ENCODE measurements at regions not wholly inside any gene's neighbourhood (a gene's known extent, or its start where the extent isn't known, plus 50 kb on each side); places are given as distances from the start of the nearest gene placed in this dataset.

DNA sequence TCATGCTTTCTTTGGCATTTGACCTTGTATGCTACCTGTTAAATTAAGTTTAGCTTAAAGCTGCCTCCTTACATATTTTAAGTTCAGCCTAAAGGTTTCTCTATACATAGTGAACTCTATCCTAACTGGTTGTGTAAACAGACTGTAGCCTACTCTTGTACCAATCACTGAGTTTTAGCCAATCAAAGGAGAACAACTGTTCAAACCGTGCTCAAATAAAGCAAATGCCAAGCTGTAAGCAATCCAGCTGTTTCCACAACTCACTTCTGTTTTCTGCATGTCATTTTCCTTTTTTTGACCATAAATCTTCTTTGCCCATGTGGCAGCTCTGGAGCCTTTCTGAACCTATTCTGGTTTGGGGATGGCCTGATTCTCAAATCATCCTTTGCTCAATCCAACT lies 1603.8 kb upstream of the ACVR2A start:
- Histone ChIP-seq H2AFZ (ENCODE audit: low read length, unreplicated experiment) (no peak overlapping the region), H3K4me3 (ENCODE audit: low read depth, low read length) (no peak overlapping the region), H3K79me2 (ENCODE audit: control insufficient read depth, insufficient read depth, low read length, unreplicated experiment) (no peaks in the 10 kb centered on the region), H3K27ac (ENCODE audit: low read depth, low read length) (no peak overlapping the region), H3K4me1 (ENCODE audit: control insufficient read depth, insufficient read depth, low read length, unreplicated experiment) (peaks cover 29% of the 10 kb centered on the region), H3K27me3 (ENCODE audit: insufficient read depth, low read length) (no peaks in the 10 kb centered on the region), H3K36me3 (ENCODE audit: insufficient read depth, low read length) (no peaks in the 10 kb centered on the region)

DNA sequence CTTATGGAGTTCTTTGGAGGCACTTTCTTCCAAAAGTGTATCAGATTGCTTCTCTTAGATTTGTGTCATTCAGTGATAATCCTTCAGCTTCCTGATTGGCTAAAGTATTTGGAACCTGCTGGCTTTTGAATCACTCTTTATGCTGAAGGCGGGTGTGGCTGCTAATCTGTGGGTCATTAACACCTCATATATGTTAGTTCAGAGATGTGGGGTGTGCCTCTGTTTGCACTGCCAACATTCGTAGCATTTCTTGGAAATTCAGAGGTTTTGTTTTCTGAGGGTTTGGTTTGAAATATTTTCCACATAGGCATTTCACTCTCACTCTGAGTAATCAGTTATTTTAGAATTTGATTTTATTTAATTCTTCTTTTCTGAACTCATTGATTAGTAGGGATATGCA lies 1604.4 kb upstream of the ACVR2A start:
- no peak overlapping the region for H3K4me3 ChIP-seq (ENCODE audit: low read depth, low read length)
- H3K27me3 ChIP-seq (ENCODE audit: insufficient read depth, low read length): no peaks in the 10 kb centered on the region
- no peaks in the 10 kb centered on the region for H3K36me3 ChIP-seq (ENCODE audit: insufficient read depth, low read length)
- H2AFZ ChIP-seq (ENCODE audit: low read length, unreplicated experiment): no peak overlapping the region
- no peaks in the 10 kb centered on the region for H3K79me2 ChIP-seq (ENCODE audit: control insufficient read depth, insufficient read depth, low read length, unreplicated experiment)
- H3K4me1 ChIP-seq (ENCODE audit: control insufficient read depth, insufficient read depth, low read length, unreplicated experiment): peaks cover 25% of the 10 kb centered on the region
- peak overlapping the region; percentile 90 for H3K27ac ChIP-seq (ENCODE audit: low read depth, low read length)

DNA sequence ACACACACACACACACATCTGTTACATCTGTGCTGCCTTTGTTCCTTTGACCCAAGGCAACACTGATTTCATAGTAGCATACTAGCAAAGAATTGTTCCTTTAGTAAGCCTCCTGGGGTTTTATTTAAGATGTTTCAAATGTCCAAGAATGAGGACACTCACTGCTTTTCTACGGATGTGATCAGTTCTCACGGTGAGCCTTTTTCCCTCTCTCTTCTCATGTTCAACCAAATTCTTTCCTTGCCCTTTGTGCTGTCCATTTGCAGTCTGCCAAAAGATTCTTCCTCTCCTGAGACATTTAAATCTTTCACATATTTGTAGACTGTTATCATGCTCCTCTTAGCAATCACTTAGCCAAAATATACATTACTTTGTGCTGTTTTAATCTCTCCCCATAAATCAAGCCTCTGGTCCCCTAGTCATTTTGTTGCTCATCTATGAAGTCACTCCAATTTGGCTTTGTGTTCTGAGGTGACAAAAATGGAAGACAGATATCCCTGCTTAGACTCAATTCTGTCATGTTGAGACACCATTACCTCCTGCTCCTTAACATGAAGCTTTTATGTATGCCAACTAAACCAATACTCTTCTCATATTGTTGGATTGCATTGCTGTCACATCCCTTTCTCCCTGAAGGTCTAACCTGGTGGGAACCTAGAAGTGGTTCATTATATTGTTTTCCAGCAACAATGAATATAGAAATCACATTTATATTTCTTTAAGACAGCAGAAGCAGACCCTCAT lies 1605.3 kb upstream of the ACVR2A start:
- Histone ChIP-seq H2AFZ (ENCODE audit: low read length, unreplicated experiment) (peak overlapping the region; percentile 15), H3K36me3 (ENCODE audit: insufficient read depth, low read length) (no peaks in the 10 kb centered on the region), H3K27me3 (ENCODE audit: insufficient read depth, low read length) (no peaks in the 10 kb centered on the region), H3K4me1 (ENCODE audit: control insufficient read depth, insufficient read depth, low read length, unreplicated experiment) (peaks cover 25% of the 10 kb centered on the region), H3K27ac (ENCODE audit: low read depth, low read length) (peak overlapping the region; percentile 90), H3K79me2 (ENCODE audit: control insufficient read depth, insufficient read depth, low read length, unreplicated experiment) (no peaks in the 10 kb centered on the region), H3K4me3 (ENCODE audit: low read depth, low read length) (peak overlapping the region; percentile 30; the same call in 1 of the 2 replicates)

DNA sequence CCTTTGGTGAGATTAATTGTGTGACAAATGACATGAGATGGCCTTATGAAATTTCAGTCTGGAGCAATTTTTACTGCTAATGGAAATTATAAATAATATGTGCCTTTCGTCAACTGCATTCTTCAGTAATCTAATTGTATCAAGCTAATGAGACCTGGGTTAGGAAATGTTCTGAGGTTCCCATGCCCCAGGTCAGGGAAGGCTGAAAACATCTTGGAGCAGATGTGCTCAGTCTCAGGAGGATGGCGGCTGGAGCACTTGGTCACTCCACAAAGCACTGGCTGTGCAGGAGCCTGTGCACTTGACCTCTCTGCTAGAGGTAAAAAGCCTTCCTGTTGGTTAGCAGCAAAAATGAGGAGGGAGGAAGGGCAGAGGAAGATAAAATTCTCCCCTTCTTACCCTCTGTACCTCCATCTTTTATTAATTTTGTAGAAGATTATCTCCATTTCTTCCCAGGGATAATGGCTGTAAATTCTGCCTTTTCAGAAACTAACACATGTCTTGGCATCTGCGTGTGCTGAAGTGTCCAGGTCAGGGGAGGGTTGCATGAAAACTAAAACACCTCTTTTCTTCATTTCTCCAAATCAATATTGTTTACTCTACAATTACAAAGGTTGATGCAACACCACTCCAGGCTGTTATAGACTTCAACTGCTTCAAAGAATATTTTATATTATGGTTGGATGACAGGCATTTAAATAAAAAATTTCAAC lies 1606.4 kb upstream of the ACVR2A start:
- Histone ChIP-seq H3K36me3 (ENCODE audit: insufficient read depth, low read length) (no peaks in the 10 kb centered on the region), H3K4me3 (ENCODE audit: low read depth, low read length) (no peak overlapping the region), H3K79me2 (ENCODE audit: control insufficient read depth, insufficient read depth, low read length, unreplicated experiment) (no peaks in the 10 kb centered on the region), H3K27ac (ENCODE audit: low read depth, low read length) (peak overlapping the region; percentile 90), H3K27me3 (ENCODE audit: insufficient read depth, low read length) (no peaks in the 10 kb centered on the region), H3K4me1 (ENCODE audit: control insufficient read depth, insufficient read depth, low read length, unreplicated experiment) (peaks cover 25% of the 10 kb centered on the region), H2AFZ (ENCODE audit: low read length, unreplicated experiment) (no peak overlapping the region)

DNA sequence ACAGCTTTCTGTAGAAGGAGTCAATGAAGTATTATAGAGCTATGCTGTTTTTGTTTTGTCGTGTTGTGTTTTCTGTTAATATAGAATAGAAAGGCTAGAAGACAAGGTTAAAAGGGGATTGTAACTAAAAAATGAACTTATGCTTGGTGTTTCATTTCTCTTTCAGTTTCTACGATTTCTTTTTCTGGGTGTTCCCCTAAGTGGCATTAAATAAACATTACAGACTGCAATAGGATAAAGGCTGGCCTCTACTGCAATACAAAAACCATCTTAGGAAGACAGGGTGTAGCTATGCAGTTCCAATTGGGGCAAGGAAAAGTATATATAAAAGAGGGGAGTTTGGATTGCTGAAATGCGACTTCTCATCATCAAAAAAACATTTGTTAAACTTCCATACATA lies 1609.7 kb upstream of the ACVR2A start:
- no peak overlapping the region for H3K27ac ChIP-seq (ENCODE audit: low read depth, low read length)

DNA sequence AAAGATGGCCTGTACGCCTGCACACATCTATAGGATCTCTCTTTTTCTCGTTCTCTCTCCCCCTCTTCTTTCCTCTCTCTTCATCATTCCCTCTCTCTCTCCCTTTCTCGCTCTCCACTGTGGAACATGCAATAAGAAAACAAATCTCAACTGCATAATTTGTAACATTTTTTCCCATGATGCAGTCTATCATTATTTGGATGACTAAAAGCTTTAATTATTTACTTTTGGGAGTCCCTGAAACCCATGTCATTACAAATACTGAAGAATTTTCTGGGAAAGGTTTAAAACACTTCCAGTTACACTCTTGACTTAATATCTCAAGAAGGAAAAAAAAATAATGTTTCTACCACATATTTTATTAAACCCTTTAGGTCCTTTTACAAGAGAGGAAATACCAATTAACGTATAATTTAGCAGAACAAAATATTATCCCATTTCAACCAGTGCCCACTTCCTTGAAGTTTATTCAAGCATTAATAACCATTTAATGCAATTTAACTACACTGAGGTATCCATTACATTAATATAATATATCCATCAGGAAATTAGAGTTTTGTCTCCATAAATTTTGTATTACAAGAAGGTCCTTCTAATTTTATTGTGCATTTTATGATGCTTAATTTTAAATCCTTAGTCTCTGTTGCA lies 1615.2 kb upstream of the ACVR2A start:
- H3K27ac ChIP-seq (ENCODE audit: low read depth, low read length): no peak overlapping the region
- no peaks in the 10 kb centered on the region for H3K27me3 ChIP-seq (ENCODE audit: insufficient read depth, low read length)
- H3K4me3 ChIP-seq (ENCODE audit: low read depth, low read length): no peak overlapping the region
- no peaks in the 10 kb centered on the region for H3K4me1 ChIP-seq (ENCODE audit: control insufficient read depth, insufficient read depth, low read length, unreplicated experiment)
- no peaks in the 10 kb centered on the region for H3K79me2 ChIP-seq (ENCODE audit: control insufficient read depth, insufficient read depth, low read length, unreplicated experiment)
- H3K36me3 ChIP-seq (ENCODE audit: insufficient read depth, low read length): no peaks in the 10 kb centered on the region
- H2AFZ ChIP-seq (ENCODE audit: low read length, unreplicated experiment): no peak overlapping the region

More for the DNA sequence above, 1609.7 kb upstream of the ACVR2A start:
- Histone ChIP-seq H3K79me2 (ENCODE audit: control insufficient read depth, insufficient read depth, low read length, unreplicated experiment) (no peaks in the 10 kb centered on the region), H2AFZ (ENCODE audit: low read length, unreplicated experiment) (no peak overlapping the region), H3K27me3 (ENCODE audit: insufficient read depth, low read length) (no peaks in the 10 kb centered on the region), H3K36me3 (ENCODE audit: insufficient read depth, low read length) (no peaks in the 10 kb centered on the region), H3K4me1 (ENCODE audit: control insufficient read depth, insufficient read depth, low read length, unreplicated experiment) (peaks cover 21% of the 10 kb centered on the region), H3K4me3 (ENCODE audit: low read depth, low read length) (no peak overlapping the region)

DNA sequence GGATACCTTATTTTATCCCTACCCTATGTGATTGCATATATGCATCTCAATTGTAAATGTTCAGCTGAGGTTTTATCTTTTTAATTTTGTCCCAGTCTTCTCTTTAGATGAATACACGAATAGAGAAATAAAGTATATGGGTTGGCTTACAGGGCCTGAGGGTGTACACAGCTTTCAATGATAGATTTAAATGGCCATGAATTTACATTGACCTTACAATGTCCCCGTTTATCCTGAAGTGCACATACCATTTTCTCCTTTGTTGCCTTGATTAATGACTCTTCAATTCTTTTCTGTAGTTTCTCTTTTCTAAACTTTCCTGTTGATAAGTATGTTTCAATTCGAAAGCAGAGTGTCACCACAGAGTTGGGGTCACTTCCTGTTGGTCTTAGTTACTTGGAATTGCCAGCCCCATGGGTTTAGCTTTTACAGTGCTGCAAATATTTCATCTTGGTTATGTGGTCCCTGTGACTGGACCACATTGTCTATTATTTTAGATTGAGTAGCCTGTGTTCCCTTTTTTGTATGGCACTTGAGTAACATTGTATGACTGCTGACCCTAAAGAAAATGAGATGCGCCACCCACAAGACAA lies 1616.3 kb upstream of the ACVR2A start:
- H3K27me3 ChIP-seq (ENCODE audit: insufficient read depth, low read length): no peaks in the 10 kb centered on the region
- no peak overlapping the region for H3K4me3 ChIP-seq (ENCODE audit: low read depth, low read length)
- no peak overlapping the region for H3K27ac ChIP-seq (ENCODE audit: low read depth, low read length)
- no peaks in the 10 kb centered on the region for H3K79me2 ChIP-seq (ENCODE audit: control insufficient read depth, insufficient read depth, low read length, unreplicated experiment)
- H3K36me3 ChIP-seq (ENCODE audit: insufficient read depth, low read length): no peaks in the 10 kb centered on the region
- no peaks in the 10 kb centered on the region for H3K4me1 ChIP-seq (ENCODE audit: control insufficient read depth, insufficient read depth, low read length, unreplicated experiment)
- H2AFZ ChIP-seq (ENCODE audit: low read length, unreplicated experiment): no peak overlapping the region

DNA sequence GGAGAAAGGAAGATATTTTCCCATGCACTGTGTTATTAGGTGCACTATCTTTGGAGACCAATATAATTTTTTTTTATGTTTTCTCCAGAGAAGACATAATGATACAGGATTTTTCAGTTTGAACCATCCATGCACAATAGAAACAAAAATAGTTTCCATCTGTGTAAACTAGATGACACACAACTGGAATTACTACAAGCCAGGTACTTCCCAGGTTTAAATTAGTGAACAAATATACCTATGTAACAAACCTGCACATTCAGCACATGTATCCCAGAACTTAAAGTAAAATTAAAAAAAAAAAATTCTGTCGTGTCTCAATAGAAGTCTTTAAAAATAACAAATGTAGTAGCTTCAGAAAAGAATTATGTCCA lies 1616.8 kb upstream of the ACVR2A start:
- Histone ChIP-seq H3K36me3 (ENCODE audit: insufficient read depth, low read length) (no peaks in the 10 kb centered on the region), H3K27ac (ENCODE audit: low read depth, low read length) (no peak overlapping the region), H3K79me2 (ENCODE audit: control insufficient read depth, insufficient read depth, low read length, unreplicated experiment) (no peaks in the 10 kb centered on the region), H2AFZ (ENCODE audit: low read length, unreplicated experiment) (no peak overlapping the region), H3K27me3 (ENCODE audit: insufficient read depth, low read length) (no peaks in the 10 kb centered on the region), H3K4me3 (ENCODE audit: low read depth, low read length) (no peak overlapping the region), H3K4me1 (ENCODE audit: control insufficient read depth, insufficient read depth, low read length, unreplicated experiment) (no peaks in the 10 kb centered on the region)

DNA sequence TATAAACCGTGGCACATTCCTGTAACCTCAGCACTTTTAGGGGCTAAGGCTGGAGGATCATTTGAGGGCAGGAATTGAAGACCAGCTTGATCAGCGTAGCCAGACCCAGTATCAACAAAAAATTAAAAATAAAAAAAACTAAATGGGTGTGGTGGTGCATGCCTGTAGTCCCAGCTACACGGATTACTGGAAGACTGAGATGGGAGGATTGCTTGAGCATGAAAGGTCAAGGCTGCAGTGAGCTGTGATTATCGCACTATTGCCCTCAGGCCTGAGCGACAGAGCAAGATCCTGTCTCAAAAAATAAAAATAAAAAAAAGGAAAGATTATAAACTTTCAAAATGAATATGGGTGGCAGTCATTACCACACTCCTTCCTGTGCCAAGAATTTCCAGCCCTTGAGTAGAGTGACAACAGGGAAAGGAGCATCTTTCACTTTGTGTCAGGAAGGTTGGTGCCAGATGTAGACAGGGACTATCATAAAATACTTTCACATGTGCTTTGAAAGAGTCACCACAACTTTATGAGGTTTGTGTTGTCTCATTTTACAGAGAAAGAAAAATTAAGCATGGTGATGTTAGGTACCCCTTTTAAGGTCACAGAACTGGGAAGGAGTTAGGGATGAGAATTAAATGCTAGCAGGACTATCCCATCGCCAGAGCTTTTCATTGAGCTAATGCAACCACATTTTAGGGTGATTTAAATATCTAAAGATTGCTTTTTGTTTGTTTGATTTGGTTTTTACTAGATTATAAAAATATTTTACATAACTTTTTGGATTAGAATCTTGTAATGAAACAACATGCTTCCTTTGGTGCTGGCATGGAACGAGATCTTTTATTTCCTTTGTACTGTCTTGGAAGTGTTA lies 1617.4 kb upstream of the ACVR2A start:
- Histone ChIP-seq H2AFZ (ENCODE audit: low read length, unreplicated experiment) (no peak overlapping the region), H3K27ac (ENCODE audit: low read depth, low read length) (no peak overlapping the region), H3K4me3 (ENCODE audit: low read depth, low read length) (no peak overlapping the region), H3K4me1 (ENCODE audit: control insufficient read depth, insufficient read depth, low read length, unreplicated experiment) (no peaks in the 10 kb centered on the region), H3K36me3 (ENCODE audit: insufficient read depth, low read length) (no peaks in the 10 kb centered on the region), H3K27me3 (ENCODE audit: insufficient read depth, low read length) (no peaks in the 10 kb centered on the region), H3K79me2 (ENCODE audit: control insufficient read depth, insufficient read depth, low read length, unreplicated experiment) (no peaks in the 10 kb centered on the region)

DNA sequence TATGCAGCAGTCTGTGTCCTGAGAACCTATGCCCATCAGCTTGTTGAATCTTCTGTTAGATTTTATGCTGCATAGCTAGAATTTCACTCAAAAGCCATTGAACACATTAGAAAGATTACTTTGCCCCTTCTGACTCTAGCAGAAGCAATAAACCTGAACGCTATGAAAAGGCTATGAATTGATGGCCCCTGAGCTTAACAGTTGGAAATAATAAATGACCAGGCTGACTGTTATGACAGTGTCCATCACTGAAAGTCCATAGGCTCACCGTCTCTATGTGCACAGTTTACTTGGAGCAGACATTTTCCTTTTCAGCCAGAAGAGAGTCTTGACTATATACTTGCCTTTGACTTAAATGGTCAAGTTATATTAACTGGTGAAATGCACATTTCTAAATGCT lies 1618.8 kb upstream of the ACVR2A start:
- Histone ChIP-seq H3K27me3 (ENCODE audit: insufficient read depth, low read length) (no peaks in the 10 kb centered on the region), H3K4me1 (ENCODE audit: control insufficient read depth, insufficient read depth, low read length, unreplicated experiment) (no peaks in the 10 kb centered on the region), H3K79me2 (ENCODE audit: control insufficient read depth, insufficient read depth, low read length, unreplicated experiment) (no peaks in the 10 kb centered on the region), H3K4me3 (ENCODE audit: low read depth, low read length) (no peak overlapping the region), H3K36me3 (ENCODE audit: insufficient read depth, low read length) (no peaks in the 10 kb centered on the region), H3K27ac (ENCODE audit: low read depth, low read length) (no peak overlapping the region), H2AFZ (ENCODE audit: low read length, unreplicated experiment) (no peak overlapping the region)
